Astrocyte of the cerebellum (primary cell): ENCODE measurements at regions not wholly inside any gene's neighbourhood (a gene's known extent, or its start where the extent isn't known, plus 50 kb on each side); places are given as distances from the start of the nearest gene placed in this dataset.

Experiments used
- DNase-seq: peaks from one replicate; pipeline ENCODE4 v3.0.0-alpha.2; 2011; ENCODE audit warnings: low read depth
- H3K4me3 ChIP-seq: 2 replicates; pipeline ENCODE4 v1.5.1; 2011; ENCODE audit warnings: mild to moderate bottlenecking, low read depth, low read length, moderate library complexity
- CTCF ChIP-seq: IDR thresholded peaks from 2 replicates; pipeline ENCODE4 v1.5.1; 2012; ENCODE audit warnings: low read length, low read depth, moderate library complexity, mild to moderate bottlenecking; ENCODE audit errors: missing control alignments
- in situ Hi-C: cut with HindIII; loops from 2 replicates; pipeline ENCODE4 v1.10.0; 2017; ENCODE audit warnings: low sequenced_read_pairs

GRCh38 chr5:38757451-38758245 is 88.2 kb upstream of the OSMR start:
- DNase-seq = no peak
- in situ Hi-C loops = no loop called here
- no peak for TF ChIP-seq CTCF
- no peak overlapping the region for H3K4me3 ChIP-seq

DNA sequence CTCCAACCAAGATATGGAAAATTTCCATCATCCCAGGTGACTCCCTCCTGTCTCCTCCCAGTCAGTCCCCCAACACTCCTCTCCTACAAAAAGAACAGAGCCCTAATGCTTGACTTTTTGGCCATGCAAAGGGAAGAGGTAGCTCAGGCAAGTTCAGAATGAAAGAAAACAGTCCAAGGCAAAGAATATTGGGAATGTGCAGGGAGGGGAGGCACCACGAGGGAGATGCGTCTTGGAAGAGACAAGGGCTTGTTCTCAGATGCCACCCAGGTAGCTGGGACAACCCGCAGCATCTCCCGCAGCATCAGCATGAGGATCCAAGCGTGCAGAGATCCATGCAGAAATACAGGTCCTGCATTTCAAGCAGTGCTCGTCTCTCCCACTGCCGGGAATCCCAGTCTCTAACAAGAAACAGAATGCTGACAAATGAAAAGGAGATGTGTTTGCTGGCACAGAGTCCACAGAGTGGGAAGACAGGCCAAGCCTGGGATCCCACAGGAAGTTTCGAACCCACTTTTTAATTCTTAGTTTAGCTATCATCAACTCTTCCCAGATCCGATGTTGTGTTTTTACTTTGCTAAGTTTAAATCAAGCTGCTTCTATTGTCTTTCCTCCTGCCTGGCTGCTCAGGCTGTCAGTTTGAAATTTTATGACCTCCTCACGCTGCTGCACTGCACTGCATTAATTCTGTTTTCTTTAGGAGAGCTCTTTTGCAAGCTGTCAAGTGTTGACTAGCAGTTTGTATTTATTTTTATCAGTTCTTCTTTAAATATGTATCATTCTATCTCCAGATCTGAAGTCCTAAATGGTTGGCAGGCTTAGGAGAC is 86.8 kb upstream of the OSMR start:
- DNase-seq = no peak

DNA sequence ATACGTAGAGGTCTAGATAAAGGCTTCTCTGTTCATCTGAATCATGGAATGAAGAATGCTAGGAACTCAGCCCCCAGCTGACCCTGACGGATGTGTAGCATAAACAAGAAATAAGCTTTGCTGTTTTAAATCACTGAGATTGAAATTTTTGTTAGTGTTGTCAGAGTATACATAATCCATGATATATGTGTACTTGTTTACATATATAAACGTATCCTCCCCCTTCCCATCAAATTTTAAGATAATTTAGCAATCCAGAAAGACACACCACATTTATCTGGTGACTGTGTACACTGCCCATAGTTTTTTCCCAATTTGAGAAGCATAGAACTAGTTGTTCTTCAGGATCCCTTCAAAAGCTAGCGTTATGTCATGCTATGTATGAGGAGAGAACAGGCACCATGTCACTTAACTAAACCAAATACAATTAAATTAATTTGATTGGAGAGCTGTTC is 80.8 kb upstream of the OSMR start:
- DNase-seq = no peak
- no peak overlapping the region for H3K4me3 ChIP-seq
- in situ Hi-C loops = no loop called here
- no peak for TF ChIP-seq CTCF

More for the DNA sequence above, 86.8 kb upstream of the OSMR start:
- no peak overlapping the region for H3K4me3 ChIP-seq
- no peak for TF ChIP-seq CTCF
- in situ Hi-C loops = no loop called here

GRCh38 chr5:38765399-38765861 is 80.4 kb upstream of the OSMR start:
- in situ Hi-C loops = no loop called here
- peak; percentile 85 for DNase-seq
- H3K4me3 ChIP-seq = no peak overlapping the region
- TF ChIP-seq CTCF = no peak

- H3K4me3 ChIP-seq = no peak overlapping the region
- in situ Hi-C loops = no loop called here
- no peak for TF ChIP-seq CTCF
- DNase-seq = no peak
Observed at GRCh38 chr5:38766151-38766550, 79.7 kb upstream of the OSMR start.

GRCh38 chr5:38768412-38769211 is 77.2 kb upstream of the OSMR start:
- no peak for TF ChIP-seq CTCF
- no peak overlapping the region for H3K4me3 ChIP-seq
- in situ Hi-C loops = no loop called here
- no peak for DNase-seq
